Bronchial epithelial cell (primary cell): ENCODE measurements at regions not wholly inside any gene's neighbourhood (a gene's known extent, or its start where the extent isn't known, plus 50 kb on each side); places are given as distances from the start of the nearest gene placed in this dataset.

Experiments used
- DNase-seq: peaks from one replicate; pipeline ENCODE4 v3.0.0-alpha.2; 2010; ENCODE audit warnings: low read depth
- FAIRE-seq: peaks from 2 replicates; lab custom pipeline; 2011; peaks lifted over from hg19 to GRCh38; lab: Jason Lieb, UNC
- H3K27me3 ChIP-seq: 2 replicates; pipeline ENCODE4 v1.5.1; 2011; ENCODE audit warnings: low read length; ENCODE audit not compliant: control insufficient read depth, insufficient read depth
- H3K36me3 ChIP-seq: 2 replicates; pipeline ENCODE4 v1.5.1; 2011; ENCODE audit warnings: low read length; ENCODE audit not compliant: control insufficient read depth, insufficient read depth
- H3K4me3 ChIP-seq: 2 replicates; pipeline ENCODE4 v1.5.1; 2011; ENCODE audit warnings: mild to moderate bottlenecking, low read depth, low read length, control low read depth
- CTCF ChIP-seq: IDR thresholded peaks from 2 replicates; pipeline ENCODE4 v1.5.1; 2011; ENCODE audit warnings: mild to moderate bottlenecking, moderate library complexity, low read length, control low read depth, inconsistent platforms; ENCODE audit not compliant: insufficient read depth, severe bottlenecking

- DNase-seq (no peak), FAIRE-seq (no peak)
- H3K27me3 ChIP-seq, result no peaks in the 10 kb centered on the region
- TF ChIP-seq CTCF, result no peak
- H3K4me3 ChIP-seq, result no peak overlapping the region
- H3K36me3 ChIP-seq, result no peaks in the 10 kb centered on the region
Measured at GRCh38 chr6:144809969-144810368, 524.8 kb downstream of the UTRN start.

- no peak for TF ChIP-seq CTCF
- H3K4me3 ChIP-seq, result no peak overlapping the region
- DNase-seq (no peak), FAIRE-seq (no peak)
- no peaks in the 10 kb centered on the region for H3K36me3 ChIP-seq
- H3K27me3 ChIP-seq, result no peaks in the 10 kb centered on the region
Measured at GRCh38 chr6:144811140-144811539, 526.0 kb downstream of the UTRN start.

- Histone ChIP-seq H3K4me3 (no peak overlapping the region), H3K36me3 (no peaks in the 10 kb centered on the region), H3K27me3 (no peaks in the 10 kb centered on the region)
- no peak for TF ChIP-seq CTCF
- DNase-seq (no peak), FAIRE-seq (no peak)
Measured at GRCh38 chr6:144816936-144817335, 531.8 kb downstream of the UTRN start.

- DNase-seq (peak; percentile 36), FAIRE-seq (no peak)
- Histone ChIP-seq H3K4me3 (no peak overlapping the region), H3K27me3 (no peaks in the 10 kb centered on the region), H3K36me3 (no peaks in the 10 kb centered on the region)
- no peak for TF ChIP-seq CTCF
Measured at GRCh38 chr6:144820270-144820669, 535.1 kb downstream of the UTRN start.

GRCh38 chr6:144823131-144823530 lies 538.0 kb downstream of the UTRN start:
- no peak for TF ChIP-seq CTCF
- DNase-seq, result no peak
- Histone ChIP-seq H3K36me3 (no peaks in the 10 kb centered on the region), H3K4me3 (no peak overlapping the region), H3K27me3 (no peaks in the 10 kb centered on the region)
- no peak for FAIRE-seq

- Histone ChIP-seq H3K36me3 (no peaks in the 10 kb centered on the region), H3K4me3 (no peak overlapping the region), H3K27me3 (no peaks in the 10 kb centered on the region)
- DNase-seq, result no peak
- TF ChIP-seq CTCF, result no peak
- FAIRE-seq, result no peak
Measured at GRCh38 chr6:144824018-144824417, 538.9 kb downstream of the UTRN start.
